ENCODE measurements at regions not wholly inside any gene's neighbourhood (a gene's known extent, or its start where the extent isn't known, plus 50 kb on each side); places are given as distances from the start of the nearest gene placed in this dataset.

- no peak for DNase-seq
Observed at GRCh38 chr9:84592918-84593317, 76.6 kb upstream of the NTRK2 start.

DNA sequence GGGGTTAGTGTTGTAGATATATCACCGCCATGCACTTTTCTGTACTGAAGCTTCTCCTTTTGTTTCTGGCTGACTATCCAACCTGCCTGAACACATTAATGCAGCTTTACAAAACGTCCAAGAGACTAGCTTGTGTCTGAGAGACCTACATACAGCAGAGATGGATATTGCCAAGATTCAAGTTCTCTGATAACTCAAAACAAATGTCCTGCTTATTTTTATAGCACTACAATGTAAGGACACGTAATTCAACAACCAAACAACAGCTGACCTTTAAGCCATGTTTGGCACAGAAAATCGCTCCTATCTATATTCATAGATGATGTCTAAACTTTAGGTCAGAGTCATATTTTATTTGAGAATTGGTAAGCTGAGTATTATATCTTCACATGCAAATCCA is 76.2 kb upstream of the NTRK2 start:
- no peak for DNase-seq

GRCh38 chr9:84597131-84597530 is 72.4 kb upstream of the NTRK2 start:
- no peak for DNase-seq

- DNase-seq, result no peak
Observed at GRCh38 chr9:84598921-84599636, 70.5 kb upstream of the NTRK2 start.

- no peak for DNase-seq
Observed at GRCh38 chr9:84600739-84601138, 68.8 kb upstream of the NTRK2 start.

- no peak for DNase-seq
Observed at GRCh38 chr9:84604223-84604622, 65.3 kb upstream of the NTRK2 start.

GRCh38 chr9:84609779-84610178 is 59.8 kb upstream of the NTRK2 start:
- no peak for DNase-seq

GRCh38 chr9:84613431-84613830 is 56.1 kb upstream of the NTRK2 start:
- no peak for DNase-seq

GRCh38 chr9:84615544-84615943 is 54.0 kb upstream of the NTRK2 start:
- no peak for DNase-seq

GRCh38 chr9:84617411-84618029 is 52.0 kb upstream of the NTRK2 start:
- DNase-seq, result no peak
